Type B pancreatic cell (in vitro differentiated cells): ENCODE measurements at regions not wholly inside any gene's neighbourhood (a gene's known extent, or its start where the extent isn't known, plus 50 kb on each side); places are given as distances from the start of the nearest gene placed in this dataset.

Experiments used
- DNase-seq: peaks from one replicate; pipeline ENCODE4 v3.0.0; 2021; ENCODE audit warnings: mixed read lengths; ENCODE audit not compliant: unreplicated experiment; ENCODE audit errors: extremely low spot score
- H3K27ac Mint-ChIP-seq: 2 replicates; pipeline ENCODE4 v1.8.0; 2021; ENCODE audit warnings: mild to moderate bottlenecking, mixed read lengths
- H3K27me3 Mint-ChIP-seq: 2 replicates; pipeline ENCODE4 v1.8.0; 2021; ENCODE audit warnings: mixed read lengths
- H3K36me3 Mint-ChIP-seq: 2 replicates; pipeline ENCODE4 v1.8.0; 2021; ENCODE audit warnings: mixed read lengths
- H3K4me1 Mint-ChIP-seq: one replicate; pipeline ENCODE4 v1.8.0; 2021; ENCODE audit warnings: mixed read lengths; ENCODE audit not compliant: unreplicated experiment
- H3K4me3 Mint-ChIP-seq: 2 replicates; pipeline ENCODE4 v1.8.0; 2021; ENCODE audit warnings: mild to moderate bottlenecking, mixed read lengths
- H3K9me3 Mint-ChIP-seq: 2 replicates; pipeline ENCODE4 v1.8.0; 2021; ENCODE audit warnings: mixed read lengths
- CTCF ChIP-seq: fragments of 200-600 bp; sonication (generic); conservative IDR thresholded peaks from 2 replicates; pipeline ENCODE4 v1.5.0; 2021; ENCODE audit warnings: antibody characterized with exemption, mild to moderate bottlenecking

- Mint-ChIP-seq H3K27me3 (peaks cover 23% of the 10 kb centered on the region), H3K9me3 (no peaks in the 10 kb centered on the region), H3K27ac (no peak overlapping the region), H3K36me3 (no peaks in the 10 kb centered on the region), H3K4me3 (no peak overlapping the region), H3K4me1 (no peaks in the 10 kb centered on the region)
- no peak for TF ChIP-seq CTCF
- no peak for DNase-seq
Observed at GRCh38 chr5:4921929-4922328, 218.2 kb upstream of the ADAMTS16 start.

GRCh38 chr5:4924577-4924976 is 215.6 kb upstream of the ADAMTS16 start:
- Mint-ChIP-seq H3K9me3 (no peaks in the 10 kb centered on the region), H3K4me3 (no peak overlapping the region), H3K27ac (no peak overlapping the region), H3K36me3 (no peaks in the 10 kb centered on the region), H3K4me1 (no peaks in the 10 kb centered on the region), H3K27me3 (peaks cover 15% of the 10 kb centered on the region)
- no peak for TF ChIP-seq CTCF
- DNase-seq, result no peak

- no peaks in the 10 kb centered on the region for H3K4me1 Mint-ChIP-seq
- DNase-seq, result no peak
- H3K27ac Mint-ChIP-seq, result no peak overlapping the region
- no peak overlapping the region for H3K4me3 Mint-ChIP-seq
- H3K9me3 Mint-ChIP-seq, result no peaks in the 10 kb centered on the region
- TF ChIP-seq CTCF, result no peak
- H3K36me3 Mint-ChIP-seq, result no peaks in the 10 kb centered on the region
- H3K27me3 Mint-ChIP-seq, result peaks cover 12% of the 10 kb centered on the region
Observed at GRCh38 chr5:4927097-4927496, 213.0 kb upstream of the ADAMTS16 start.

- Mint-ChIP-seq H3K36me3 (no peaks in the 10 kb centered on the region), H3K4me1 (no peaks in the 10 kb centered on the region), H3K4me3 (no peak overlapping the region), H3K27me3 (peaks cover 7% of the 10 kb centered on the region), H3K9me3 (peaks cover 5% of the 10 kb centered on the region), H3K27ac (no peak overlapping the region)
- DNase-seq, result no peak
- no peak for TF ChIP-seq CTCF
Observed at GRCh38 chr5:4928409-4928808, 211.7 kb upstream of the ADAMTS16 start.

GRCh38 chr5:4929092-4929655 is 211.0 kb upstream of the ADAMTS16 start:
- H3K4me1 Mint-ChIP-seq, result no peaks in the 10 kb centered on the region
- H3K36me3 Mint-ChIP-seq, result no peaks in the 10 kb centered on the region
- DNase-seq, result no peak
- peaks cover 6% of the 10 kb centered on the region for H3K27me3 Mint-ChIP-seq
- H3K27ac Mint-ChIP-seq, result no peak overlapping the region
- TF ChIP-seq CTCF, result no peak
- no peak overlapping the region for H3K4me3 Mint-ChIP-seq
- peaks cover 5% of the 10 kb centered on the region for H3K9me3 Mint-ChIP-seq
